Fibroblast of mammary gland (primary cell): ENCODE measurements at regions not wholly inside any gene's neighbourhood (a gene's known extent, or its start where the extent isn't known, plus 50 kb on each side); places are given as distances from the start of the nearest gene placed in this dataset.

Experiments used
- DNase-seq: peaks from one replicate; pipeline ENCODE4 v3.0.0-alpha.2; 2010; ENCODE audit warnings: low read depth
- H3K4me3 ChIP-seq: 2 replicates; pipeline ENCODE4 v1.5.1; 2011; ENCODE audit warnings: low read depth, mild to moderate bottlenecking, low read length, moderate library complexity; ENCODE audit not compliant: control insufficient read depth
- CTCF ChIP-seq: conservative IDR thresholded peaks from 2 replicates; pipeline ENCODE4 v1.5.1; 2011; ENCODE audit warnings: low read depth, low read length, inconsistent platforms; ENCODE audit not compliant: control insufficient read depth, insufficient read depth

DNA sequence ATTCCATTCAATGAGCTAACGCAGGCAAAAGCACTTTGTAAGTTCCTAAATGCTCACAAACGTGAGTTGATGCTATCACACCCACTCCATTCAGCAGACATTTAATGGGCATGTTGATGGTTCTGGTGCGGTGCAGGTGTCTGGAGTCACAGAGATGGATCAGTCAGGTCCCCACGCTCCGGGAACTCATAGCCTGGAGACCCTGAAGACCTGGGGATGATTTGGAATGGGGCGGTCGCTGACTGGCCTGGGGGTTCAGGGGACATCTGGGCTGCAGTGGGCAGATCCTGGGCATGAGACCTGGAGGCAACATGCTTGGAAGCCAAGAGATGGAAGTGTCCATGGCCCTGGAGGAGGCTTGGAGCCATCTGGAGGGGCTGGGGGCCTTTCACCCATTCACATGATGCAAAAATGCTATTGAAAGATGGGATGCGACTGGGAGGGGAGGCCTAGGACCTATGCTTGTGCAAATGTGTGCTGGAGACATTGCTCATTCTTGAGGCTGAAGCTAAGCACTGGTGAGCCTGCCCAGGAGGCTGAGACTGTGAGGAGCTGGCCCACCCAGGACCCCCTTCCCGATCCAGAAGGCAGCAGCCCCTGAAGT is 522.6 kb downstream of the GLRX3 start:
- TF ChIP-seq CTCF: no peak

GRCh38 chr10:130659528-130659927 is 523.3 kb downstream of the GLRX3 start:
- no peak overlapping the region for H3K4me3 ChIP-seq
- no peak for TF ChIP-seq CTCF
- no peak for DNase-seq

More for the DNA sequence above, 522.6 kb downstream of the GLRX3 start:
- DNase-seq: no peak
- no peak overlapping the region for H3K4me3 ChIP-seq

DNA sequence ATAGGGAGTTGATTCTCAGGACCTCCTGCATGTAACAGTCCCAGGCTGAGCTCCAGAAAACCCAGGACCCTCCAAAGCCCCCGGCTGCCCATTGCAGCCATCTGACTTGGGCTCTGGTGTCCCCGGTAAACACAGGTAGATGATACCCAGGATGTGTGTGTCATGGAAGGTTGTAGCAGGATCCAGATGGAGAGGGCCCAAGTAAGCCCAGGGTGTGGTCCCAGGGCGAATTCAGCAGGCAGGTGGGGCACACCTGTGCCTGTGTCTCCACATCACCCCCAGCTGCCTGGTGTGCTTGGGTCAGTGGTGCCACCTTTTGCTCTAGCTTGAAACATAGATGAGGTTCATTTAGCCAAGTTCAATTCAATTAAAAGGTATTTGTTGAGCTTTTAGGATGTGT is 524.1 kb downstream of the GLRX3 start:
- no peak overlapping the region for H3K4me3 ChIP-seq
- no peak for TF ChIP-seq CTCF
- no peak for DNase-seq

GRCh38 chr10:130661419-130661818 is 525.2 kb downstream of the GLRX3 start:
- TF ChIP-seq CTCF: no peak
- no peak overlapping the region for H3K4me3 ChIP-seq
- no peak for DNase-seq

DNA sequence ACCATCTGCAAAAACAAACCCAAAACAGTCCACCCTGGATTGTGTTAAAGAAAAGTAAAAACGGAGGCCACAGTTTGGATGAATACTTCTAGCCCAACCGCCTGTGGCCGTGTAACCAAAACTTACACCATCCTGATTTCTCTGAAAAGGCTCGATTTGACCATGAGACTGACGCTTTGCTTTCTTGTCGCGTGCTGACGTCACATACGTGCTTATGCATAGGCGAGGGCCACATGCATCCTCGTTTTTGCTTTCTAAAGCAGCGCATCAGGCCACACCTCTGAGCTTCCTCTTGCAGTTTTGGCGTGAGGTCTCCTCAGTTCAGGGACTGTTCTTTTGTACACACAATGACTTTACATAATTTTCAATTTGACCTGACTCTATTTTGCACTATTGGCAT is 526.6 kb downstream of the GLRX3 start:
- H3K4me3 ChIP-seq: no peak overlapping the region
- DNase-seq: no peak
- TF ChIP-seq CTCF: no peak

DNA sequence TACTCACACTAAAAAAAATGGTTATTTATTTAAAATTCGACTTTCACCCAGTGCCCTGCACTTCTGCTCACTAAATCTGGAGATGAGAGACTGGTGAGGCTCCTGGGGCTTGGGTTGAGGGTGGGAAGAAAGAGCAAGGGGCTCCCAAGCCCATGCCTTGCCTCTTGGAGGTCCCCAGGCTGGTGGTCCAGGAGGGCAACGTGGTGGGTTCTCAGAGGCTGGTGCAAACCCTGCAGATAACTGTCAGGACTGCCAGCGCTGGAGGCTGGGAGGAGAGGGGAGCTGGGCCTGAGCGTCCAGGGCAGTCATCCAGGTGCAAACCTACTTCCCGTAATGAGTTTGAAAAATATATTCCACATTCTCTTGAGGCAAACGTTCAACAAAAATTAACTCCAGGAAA is 528.3 kb downstream of the GLRX3 start:
- no peak for TF ChIP-seq CTCF
- H3K4me3 ChIP-seq: no peak overlapping the region
- no peak for DNase-seq

- no peak overlapping the region for H3K4me3 ChIP-seq
- no peak for DNase-seq
- no peak for TF ChIP-seq CTCF
Measured at GRCh38 chr10:130666215-130666614, 530.0 kb downstream of the GLRX3 start.
